LNCAP (cell line): ENCODE measurements at regions not wholly inside any gene's neighbourhood (a gene's known extent, or its start where the extent isn't known, plus 50 kb on each side); places are given as distances from the start of the nearest gene placed in this dataset.

Experiments used
- TF ChIP-seq, protein P1 (sequence below): fragments of 450-650 bp; IDR thresholded peaks from 2 replicates; pipeline ENCODE4 v1.5.1; 2017; ENCODE audit warnings: mild to moderate bottlenecking

DNA sequence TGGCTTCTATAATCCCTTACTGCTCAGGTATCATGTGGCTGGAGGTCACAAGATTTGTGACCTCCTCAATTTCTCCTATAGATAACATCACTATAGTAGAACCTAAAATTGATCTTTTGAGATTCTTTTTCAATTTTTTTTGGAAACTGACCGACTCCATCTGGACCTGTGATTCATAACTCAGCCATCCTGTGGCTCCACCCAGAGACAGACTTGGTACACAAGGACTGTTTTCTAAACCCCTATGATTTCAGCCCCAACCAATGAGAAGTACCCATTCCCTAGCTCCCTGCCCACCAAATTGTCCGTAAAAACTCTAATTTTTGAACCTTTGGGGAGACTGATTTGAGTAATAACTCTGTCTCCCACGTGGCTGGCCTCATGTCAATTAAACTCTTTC lies 148.9 kb downstream of the SYT10 start:
- TF ChIP-seq, protein P1, sequence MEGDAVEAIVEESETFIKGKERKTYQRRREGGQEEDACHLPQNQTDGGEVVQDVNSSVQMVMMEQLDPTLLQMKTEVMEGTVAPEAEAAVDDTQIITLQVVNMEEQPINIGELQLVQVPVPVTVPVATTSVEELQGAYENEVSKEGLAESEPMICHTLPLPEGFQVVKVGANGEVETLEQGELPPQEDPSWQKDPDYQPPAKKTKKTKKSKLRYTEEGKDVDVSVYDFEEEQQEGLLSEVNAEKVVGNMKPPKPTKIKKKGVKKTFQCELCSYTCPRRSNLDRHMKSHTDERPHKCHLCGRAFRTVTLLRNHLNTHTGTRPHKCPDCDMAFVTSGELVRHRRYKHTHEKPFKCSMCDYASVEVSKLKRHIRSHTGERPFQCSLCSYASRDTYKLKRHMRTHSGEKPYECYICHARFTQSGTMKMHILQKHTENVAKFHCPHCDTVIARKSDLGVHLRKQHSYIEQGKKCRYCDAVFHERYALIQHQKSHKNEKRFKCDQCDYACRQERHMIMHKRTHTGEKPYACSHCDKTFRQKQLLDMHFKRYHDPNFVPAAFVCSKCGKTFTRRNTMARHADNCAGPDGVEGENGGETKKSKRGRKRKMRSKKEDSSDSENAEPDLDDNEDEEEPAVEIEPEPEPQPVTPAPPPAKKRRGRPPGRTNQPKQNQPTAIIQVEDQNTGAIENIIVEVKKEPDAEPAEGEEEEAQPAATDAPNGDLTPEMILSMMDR = no peak

DNA sequence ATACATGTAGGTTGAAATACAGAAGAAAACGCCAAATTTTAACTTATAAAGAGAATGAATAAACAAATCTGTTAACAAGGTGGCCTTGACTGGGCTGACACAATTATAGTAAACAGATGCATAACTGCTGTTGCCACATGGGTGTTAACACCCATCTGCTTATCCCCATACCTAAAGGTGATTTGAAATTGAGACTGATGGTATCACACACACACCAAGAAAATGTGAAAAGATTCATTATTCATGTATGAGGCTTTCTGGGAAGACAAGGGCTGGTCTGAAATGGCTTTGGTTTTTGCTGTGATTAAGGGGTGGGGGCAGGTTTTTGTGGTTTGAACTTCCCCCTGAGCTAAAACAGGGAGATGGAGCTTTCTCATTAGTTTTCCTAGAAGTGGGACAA lies 156.6 kb downstream of the SYT10 start:
- TF ChIP-seq, protein P1 = no peak

DNA sequence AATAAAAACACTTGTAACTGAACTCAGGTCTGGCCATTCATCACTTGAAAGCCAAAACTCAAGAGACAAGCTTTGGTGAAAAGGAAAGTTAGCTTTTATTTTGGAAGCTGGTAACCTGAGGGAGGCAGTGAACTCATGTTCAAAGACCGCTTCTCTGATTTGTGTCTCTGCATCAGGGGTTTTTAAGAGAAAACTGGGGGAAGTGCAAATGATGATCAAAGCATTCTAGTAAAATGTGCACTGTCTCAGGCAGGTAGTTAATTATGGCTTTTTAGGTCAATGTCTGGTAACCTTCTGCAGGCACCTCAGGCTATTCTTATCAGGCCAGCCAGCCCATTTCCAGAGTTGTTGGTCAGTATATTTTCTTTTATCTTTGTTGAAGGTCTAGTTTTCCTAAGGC lies 162.2 kb downstream of the SYT10 start:
- TF ChIP-seq, protein P1 = no peak

DNA sequence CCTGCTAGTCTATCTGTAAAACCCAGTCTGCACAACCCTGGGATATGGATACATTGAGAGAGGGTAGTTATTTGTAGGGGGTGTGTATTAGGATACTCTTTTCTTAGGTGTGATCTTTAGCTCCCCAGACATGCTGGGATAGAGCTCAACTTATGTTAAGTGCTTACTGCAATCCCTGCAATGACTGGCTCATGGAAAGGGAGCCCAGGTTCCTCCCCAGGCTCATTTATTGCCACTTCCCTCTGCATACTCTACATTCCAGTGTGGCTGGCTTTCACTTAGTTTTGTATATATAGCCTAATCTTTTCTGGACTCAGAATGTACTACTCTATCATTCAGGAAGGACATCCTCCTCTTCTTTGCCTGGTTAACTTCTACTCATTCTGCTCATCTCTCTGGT lies 172.0 kb downstream of the SYT10 start:
- TF ChIP-seq, protein P1 = no peak

DNA sequence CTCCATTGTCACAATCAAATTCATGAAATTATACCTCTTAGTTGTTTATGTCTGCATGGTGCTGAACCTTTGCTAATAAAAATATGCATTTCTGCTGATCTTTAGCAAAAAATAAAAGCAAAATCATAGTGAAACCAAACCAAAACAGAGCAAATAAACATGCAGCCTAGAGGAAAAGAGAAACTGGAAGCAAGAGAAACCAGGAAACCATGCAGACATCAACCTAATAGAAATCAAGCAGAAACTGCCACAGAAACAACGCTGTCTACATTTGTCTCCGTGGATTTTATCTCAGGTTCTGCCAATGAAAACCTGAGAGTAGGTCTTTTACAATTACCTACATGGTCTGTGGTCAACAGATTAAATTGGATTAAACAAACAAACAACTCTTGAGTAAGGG lies 173.7 kb downstream of the SYT10 start:
- TF ChIP-seq, protein P1 = no peak

DNA sequence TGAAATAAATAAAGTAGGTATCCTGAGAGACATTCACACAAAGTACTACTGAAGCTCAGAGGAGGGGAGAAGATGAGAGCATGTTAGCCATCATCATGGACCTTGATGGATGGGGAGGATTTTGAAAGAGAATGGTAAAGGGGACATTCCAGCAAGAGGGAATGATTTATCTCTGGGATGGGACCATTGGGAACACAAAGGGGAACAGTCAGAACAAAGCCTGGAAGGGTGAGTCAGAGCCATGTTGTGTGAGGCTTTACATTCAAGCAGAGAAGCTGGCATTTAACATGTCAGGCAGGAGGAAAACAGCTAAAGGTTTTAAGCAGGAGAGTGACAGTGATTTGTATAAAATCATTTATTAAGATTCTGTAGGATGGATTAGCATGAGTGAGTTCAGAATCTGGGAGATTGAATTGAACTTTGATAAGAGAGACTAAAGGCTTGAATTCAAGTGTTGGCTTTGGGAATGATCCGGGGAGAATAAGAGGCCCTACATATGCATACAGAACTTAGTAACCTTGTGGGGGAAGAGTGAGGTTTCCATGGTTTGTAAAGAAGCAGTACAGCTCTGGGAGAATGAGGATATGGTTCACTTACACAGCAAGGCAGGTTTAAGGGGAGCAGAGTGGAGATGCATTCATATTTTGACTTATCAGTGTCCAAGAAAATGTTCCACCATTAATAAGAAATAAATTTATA lies 174.4 kb downstream of the SYT10 start:
- TF ChIP-seq, protein P1 = no peak

DNA sequence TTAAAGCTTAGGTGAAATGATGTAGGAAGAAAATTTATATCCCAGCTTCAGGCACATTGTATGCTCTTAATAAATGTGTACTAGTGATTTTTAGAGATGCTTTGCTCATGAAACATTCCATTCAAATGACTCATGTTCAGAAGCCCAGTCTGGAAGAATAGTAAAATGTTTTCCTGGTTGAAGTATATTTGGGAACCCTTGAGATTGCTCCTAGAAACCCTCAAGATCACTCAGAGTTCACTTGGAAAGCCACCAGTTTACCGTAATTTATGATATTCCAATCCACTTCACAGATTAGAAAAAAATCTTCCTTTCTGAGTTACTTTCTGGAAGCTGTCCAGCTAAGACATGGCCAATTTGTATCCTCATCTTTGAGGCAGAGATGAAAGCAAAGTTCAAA lies 186.4 kb downstream of the SYT10 start:
- TF ChIP-seq, protein P1 = no peak

DNA sequence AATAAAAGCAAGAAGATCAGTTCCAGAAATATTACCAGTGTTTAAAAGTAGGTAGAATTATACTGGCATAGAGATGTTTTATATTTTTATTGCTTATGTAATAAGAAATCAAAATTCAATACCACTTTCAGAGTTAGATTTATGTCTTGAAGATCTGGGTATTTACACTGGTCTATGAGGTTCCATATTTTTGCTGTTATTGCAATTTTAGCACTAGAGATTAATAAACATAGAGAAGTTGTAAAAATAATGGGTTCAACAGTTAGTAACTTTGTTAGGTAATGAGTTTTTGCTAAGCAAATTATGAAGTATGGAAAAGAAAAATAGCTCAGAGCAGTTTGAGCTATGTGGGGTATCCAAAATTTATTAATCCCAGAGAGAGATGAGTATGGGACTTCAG lies 188.1 kb downstream of the SYT10 start:
- TF ChIP-seq, protein P1 = no peak
